Lower lobe of right lung (tissue), 2 donors: ENCODE measurements at regions not wholly inside any gene's neighbourhood (a gene's known extent, or its start where the extent isn't known, plus 50 kb on each side); places are given as distances from the start of the nearest gene placed in this dataset.

Source experiments
- ATAC-seq, 2 donors: fragments of 200-7000 bp; cut with Tn5 transposase; one replicate each; pipeline ENCODE4 v1.9.1; 2020 to 2022; ENCODE audit warnings: mild to moderate bottlenecking in 2 of 2, moderate library complexity in 2 of 2
- DNase-seq: peaks from one replicate; pipeline ENCODE4 v3.0.0-alpha.2; 2020
- H3K27ac ChIP-seq: fragments of 200-600 bp; one replicate; pipeline ENCODE4 v1.8.0; 2022
- H3K27me3 ChIP-seq: fragments of 200-600 bp; one replicate; pipeline ENCODE4 v1.8.0; 2022; ENCODE audit warnings: low read depth
- H3K36me3 ChIP-seq: fragments of 200-600 bp; one replicate; pipeline ENCODE4 v1.8.0; 2022; ENCODE audit warnings: mild to moderate bottlenecking
- H3K4me1 ChIP-seq: fragments of 200-600 bp; one replicate; pipeline ENCODE4 v1.8.0; 2022
- H3K4me3 ChIP-seq: fragments of 200-600 bp; one replicate; pipeline ENCODE4 v1.8.0; 2022; ENCODE audit warnings: mild to moderate bottlenecking
- H3K9me3 ChIP-seq: fragments of 200-600 bp; one replicate; pipeline ENCODE4 v1.8.0; 2022
- intact Hi-C: fragments of 100-400 bp; cut with DNase I; formaldehyde crosslinking; loops from one replicate; pipeline ENCODE4 v1.11.0; 2022
- TF ChIP-seq, protein P1 (sequence below): fragments of 200-600 bp; IDR thresholded peaks from one replicate; pipeline ENCODE4 v1.8.0; 2022; ENCODE audit warnings: antibody characterized with exemption, mild to moderate bottlenecking
- donor health status: DM: no; HTN: yes; CAD: no; lungs with severe emphysema.

DNA sequence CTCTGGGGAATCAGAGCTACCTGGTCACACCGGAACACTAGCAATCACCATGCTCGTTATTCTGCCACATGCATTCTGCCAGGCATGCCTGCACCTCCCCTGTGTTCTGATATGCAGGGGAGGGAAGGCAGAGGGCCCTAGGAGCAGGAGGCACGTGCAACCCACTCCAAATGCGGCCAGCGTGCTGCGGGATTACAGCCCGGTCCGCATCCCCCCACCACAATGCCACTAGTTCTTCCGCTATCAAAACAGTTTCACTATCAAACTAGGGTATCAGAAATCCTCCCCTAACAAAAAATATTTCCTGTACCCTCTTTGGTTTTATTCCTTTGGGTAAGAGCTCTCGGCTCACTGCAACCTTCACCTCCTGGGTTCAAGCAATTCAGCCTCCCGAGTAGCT lies 223.2 kb upstream of the IGF1R start:
- intact Hi-C loops, result no loop called here
- Histone ChIP-seq H3K27ac (no peak overlapping the region), H3K9me3 (no peaks in the 10 kb centered on the region), H3K4me1 (peaks cover 22% of the 10 kb centered on the region), H3K36me3 (no peaks in the 10 kb centered on the region), H3K27me3 (peaks cover 53% of the 10 kb centered on the region), H3K4me3 (no peak overlapping the region)
- TF ChIP-seq, protein P1, sequence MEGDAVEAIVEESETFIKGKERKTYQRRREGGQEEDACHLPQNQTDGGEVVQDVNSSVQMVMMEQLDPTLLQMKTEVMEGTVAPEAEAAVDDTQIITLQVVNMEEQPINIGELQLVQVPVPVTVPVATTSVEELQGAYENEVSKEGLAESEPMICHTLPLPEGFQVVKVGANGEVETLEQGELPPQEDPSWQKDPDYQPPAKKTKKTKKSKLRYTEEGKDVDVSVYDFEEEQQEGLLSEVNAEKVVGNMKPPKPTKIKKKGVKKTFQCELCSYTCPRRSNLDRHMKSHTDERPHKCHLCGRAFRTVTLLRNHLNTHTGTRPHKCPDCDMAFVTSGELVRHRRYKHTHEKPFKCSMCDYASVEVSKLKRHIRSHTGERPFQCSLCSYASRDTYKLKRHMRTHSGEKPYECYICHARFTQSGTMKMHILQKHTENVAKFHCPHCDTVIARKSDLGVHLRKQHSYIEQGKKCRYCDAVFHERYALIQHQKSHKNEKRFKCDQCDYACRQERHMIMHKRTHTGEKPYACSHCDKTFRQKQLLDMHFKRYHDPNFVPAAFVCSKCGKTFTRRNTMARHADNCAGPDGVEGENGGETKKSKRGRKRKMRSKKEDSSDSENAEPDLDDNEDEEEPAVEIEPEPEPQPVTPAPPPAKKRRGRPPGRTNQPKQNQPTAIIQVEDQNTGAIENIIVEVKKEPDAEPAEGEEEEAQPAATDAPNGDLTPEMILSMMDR, result no peak
- DNase-seq, result no peak
- ATAC-seq, result no peak

DNA sequence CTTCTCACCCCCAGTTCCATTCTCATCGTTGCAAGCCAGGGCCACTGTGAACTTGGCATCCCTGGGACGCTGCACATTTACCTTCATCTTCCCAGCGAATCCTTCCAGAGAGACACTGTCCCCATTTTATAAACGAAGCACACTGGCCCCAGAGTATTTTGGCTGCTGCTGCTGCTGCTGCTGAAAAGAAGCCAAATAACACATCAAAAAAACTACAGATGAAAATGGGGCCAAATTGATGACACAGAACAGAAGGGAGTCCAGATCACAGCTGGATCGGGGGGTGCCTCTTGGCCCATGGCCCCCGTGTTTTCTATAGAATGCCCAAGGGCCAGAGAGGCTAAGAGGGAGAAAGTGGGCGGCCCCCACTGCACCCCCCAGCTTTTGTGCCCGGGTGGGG lies 221.0 kb upstream of the IGF1R start:
- Histone ChIP-seq H3K4me1 (peaks cover 9% of the 10 kb centered on the region), H3K4me3 (no peak overlapping the region), H3K36me3 (no peaks in the 10 kb centered on the region), H3K9me3 (no peaks in the 10 kb centered on the region), H3K27ac (no peak overlapping the region), H3K27me3 (peaks cover 32% of the 10 kb centered on the region)
- DNase-seq (no peak), ATAC-seq (no peak)
- TF ChIP-seq, protein P1, result no peak
- intact Hi-C loops, result no loop called here

DNA sequence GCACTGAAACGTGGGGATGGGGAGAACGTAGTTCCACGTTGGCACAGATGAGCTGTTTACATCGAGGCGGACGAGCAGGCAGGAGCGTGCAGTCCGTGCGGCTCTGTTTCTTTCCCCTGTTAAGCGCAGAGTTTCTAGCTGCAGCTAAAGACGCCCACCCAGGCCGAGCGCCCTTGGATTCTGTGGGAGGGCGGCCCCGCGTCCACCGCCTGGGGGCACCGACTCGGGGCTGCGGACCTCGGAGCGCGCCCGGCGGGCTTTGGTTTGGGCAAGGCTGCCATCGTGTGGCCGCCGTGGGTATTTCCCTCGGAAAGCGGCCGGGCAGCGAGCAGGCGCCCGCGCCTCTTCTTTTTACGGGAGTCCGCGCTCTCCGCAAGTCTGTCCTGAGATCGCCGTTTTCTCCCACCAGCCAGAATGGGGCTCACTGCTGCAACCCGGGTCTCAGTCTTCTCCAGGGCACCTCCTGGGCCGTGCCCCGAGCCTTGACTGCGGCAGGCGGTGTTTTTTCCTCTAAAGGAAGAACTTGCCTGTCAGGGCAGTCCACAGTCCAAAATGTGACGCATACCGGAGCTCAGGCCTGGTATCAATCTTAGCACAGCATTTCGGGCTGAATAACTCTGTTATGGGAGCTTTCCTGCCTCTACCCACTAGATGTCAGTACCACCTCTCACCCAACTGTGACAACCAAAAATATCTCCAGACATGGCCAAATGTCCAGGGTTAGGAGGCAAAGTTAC lies 219.9 kb upstream of the IGF1R start:
- Histone ChIP-seq H3K27me3 (peaks cover 25% of the 10 kb centered on the region), H3K27ac (peak overlapping the region; percentile 36)
- intact Hi-C loops, result no loop called here

DNA sequence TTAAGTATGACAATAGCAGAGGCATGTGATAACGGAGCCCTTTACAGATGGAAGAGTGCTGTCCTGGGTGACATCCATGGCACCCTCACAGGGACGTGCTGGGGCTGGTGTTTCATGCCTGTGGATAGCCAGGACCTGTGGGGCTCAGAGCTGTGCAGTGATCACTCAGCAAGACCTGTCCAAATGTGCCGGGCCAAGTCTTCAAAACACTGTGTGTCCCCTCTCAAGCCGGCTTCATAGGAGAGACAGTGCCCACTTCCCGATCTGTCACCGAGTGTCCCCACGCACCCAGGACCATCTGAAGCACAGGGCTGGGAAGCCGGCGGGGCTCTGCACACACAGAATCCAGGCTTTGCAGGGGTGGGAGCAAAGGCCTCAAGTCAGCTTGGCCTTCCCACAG lies 217.2 kb upstream of the IGF1R start:
- no peak overlapping the region for H3K27ac ChIP-seq
- TF ChIP-seq, protein P1, result no peak
- peaks cover 9% of the 10 kb centered on the region for H3K4me1 ChIP-seq
- H3K4me3 ChIP-seq, result no peak overlapping the region
- H3K36me3 ChIP-seq, result no peaks in the 10 kb centered on the region
- H3K27me3 ChIP-seq, result peaks cover 27% of the 10 kb centered on the region
- intact Hi-C loops, result no loop called here
- ATAC-seq (no peak), DNase-seq (no peak)
- no peaks in the 10 kb centered on the region for H3K9me3 ChIP-seq

More for the DNA sequence above, 219.9 kb upstream of the IGF1R start:
- Histone ChIP-seq H3K9me3 (no peaks in the 10 kb centered on the region), H3K4me1 (peaks cover 9% of the 10 kb centered on the region), H3K36me3 (no peaks in the 10 kb centered on the region), H3K4me3 (peak overlapping the region; percentile 45)
- ATAC-seq, result peak; percentile 85 to 92
- DNase-seq, result peak; percentile 78
- TF ChIP-seq, protein P1, result peak; percentile 91

DNA sequence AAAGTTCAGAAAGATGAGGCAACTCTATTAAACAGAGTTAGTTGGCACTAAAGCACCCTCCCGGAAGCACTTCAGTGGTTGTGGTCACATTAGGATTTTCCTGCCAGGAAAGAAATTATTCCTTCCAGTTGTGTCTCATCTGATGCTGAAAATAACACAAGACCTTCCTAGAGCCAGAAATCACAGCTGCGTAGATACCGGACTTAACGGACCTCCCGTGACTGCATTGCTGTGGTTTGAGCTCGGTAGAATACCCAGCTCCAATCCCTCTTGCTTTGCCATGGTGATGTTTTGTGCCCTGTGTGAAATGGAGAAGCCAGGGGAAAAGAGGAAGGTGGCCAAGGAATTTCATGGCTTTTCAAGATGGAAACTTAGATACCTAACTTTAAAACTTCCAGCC lies 215.0 kb upstream of the IGF1R start:
- TF ChIP-seq, protein P1, result no peak
- ATAC-seq (no peak), DNase-seq (no peak)
- intact Hi-C loops, result no loop called here
- no peak overlapping the region for H3K27ac ChIP-seq
- H3K27me3 ChIP-seq, result peaks cover 19% of the 10 kb centered on the region
- peaks cover 3% of the 10 kb centered on the region for H3K4me1 ChIP-seq
- no peaks in the 10 kb centered on the region for H3K9me3 ChIP-seq
- no peak overlapping the region for H3K4me3 ChIP-seq
- H3K36me3 ChIP-seq, result no peaks in the 10 kb centered on the region
